NCI-H82 (cell line): ENCODE measurements at regions not wholly inside any gene's neighbourhood (a gene's known extent, or its start where the extent isn't known, plus 50 kb on each side); places are given as distances from the start of the nearest gene placed in this dataset.

Experiments
- DNase-seq: peaks from one replicate; lab custom pipeline; 2025; lab: John Stamatoyannopoulos, UW

DNA sequence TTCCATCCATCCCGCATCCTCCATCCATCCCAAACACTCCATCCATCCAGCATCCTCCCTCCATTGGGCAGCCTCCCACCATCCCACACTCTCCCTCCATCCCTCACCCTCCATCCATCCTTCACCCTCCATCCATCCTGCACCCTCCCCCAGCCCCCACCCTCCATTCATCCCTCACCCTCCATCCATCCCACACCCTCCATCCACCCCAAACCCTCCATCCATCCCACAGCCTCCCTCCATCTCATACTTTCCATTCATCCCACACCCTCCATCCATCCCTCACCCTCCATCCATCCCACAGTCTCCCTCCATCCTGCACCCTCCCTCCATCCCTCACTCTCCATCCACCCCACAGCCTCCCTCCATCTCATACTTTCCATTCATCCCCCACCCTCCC is 60.4 kb downstream of the FOXI2 start:
- DNase-seq, result no peak

DNA sequence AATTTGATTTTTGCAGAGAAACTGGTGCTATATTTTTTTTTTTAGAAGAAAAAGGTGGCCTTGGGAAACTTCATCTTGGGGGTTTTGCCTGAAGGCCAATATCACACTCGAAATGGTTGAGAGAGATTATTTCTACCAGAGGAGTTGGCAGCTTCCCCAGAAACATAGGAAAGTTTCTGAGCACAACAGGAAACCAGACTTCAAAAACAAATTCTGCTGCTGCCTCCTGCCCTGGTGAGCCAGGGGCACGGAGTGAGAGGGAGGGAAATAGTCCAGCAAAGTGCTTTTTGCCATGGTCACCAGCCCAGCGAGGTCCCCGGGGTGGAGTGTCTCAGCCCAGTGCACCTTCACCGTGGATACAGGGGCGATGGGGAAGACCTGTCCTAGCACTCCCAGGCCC is 61.1 kb downstream of the FOXI2 start:
- no peak for DNase-seq

- no peak for DNase-seq
Observed at GRCh38 chr10:127801302-127801701, 64.3 kb downstream of the FOXI2 start.

- no peak for DNase-seq
Observed at GRCh38 chr10:127802531-127803095, 65.6 kb downstream of the FOXI2 start.

- no peak for DNase-seq
Observed at GRCh38 chr10:127804696-127805095, 67.7 kb downstream of the FOXI2 start.

- no peak for DNase-seq
Observed at GRCh38 chr10:127805950-127806349, 69.0 kb downstream of the FOXI2 start.

- no peak for DNase-seq
Observed at GRCh38 chr10:127812041-127812440, 75.1 kb downstream of the FOXI2 start.

DNA sequence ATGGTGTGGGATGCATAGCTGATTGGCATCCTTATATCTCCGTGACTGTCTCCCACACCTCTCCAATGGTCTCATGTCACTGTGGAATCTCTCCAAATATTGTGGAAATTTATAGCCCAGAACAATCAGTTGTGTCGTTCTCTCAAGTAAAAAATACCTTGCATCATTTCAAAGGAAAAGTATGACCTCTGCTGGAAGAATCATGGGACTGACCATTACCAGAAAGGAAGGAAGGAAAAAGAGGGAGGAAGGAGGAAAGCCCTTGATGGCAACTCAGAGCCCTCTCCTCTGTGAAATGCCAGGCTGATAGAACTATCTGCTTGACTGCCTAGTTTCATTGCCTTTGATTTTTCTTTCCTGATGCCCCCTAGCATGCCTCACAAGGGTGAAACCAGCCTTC is 76.3 kb downstream of the FOXI2 start:
- peak; percentile 17 for DNase-seq

DNA sequence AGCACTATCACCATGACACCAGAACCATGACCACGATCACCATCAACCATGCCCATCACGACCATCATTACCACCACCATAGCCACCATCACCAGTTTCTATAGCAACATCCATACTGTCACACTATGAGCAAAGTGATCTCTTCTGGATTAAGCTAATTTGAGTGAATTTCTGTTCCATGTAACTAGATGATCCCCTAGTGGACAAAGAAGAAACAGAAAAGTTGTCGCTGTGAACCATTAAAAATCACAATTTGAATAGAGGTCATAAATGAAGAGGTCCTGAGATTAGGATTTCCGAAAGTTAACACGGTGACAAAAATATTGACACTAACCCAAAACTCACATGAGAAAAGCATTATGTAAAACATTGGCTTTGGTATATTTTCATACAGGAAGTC is 77.6 kb downstream of the CLRN3 start:
- DNase-seq, result no peak

DNA sequence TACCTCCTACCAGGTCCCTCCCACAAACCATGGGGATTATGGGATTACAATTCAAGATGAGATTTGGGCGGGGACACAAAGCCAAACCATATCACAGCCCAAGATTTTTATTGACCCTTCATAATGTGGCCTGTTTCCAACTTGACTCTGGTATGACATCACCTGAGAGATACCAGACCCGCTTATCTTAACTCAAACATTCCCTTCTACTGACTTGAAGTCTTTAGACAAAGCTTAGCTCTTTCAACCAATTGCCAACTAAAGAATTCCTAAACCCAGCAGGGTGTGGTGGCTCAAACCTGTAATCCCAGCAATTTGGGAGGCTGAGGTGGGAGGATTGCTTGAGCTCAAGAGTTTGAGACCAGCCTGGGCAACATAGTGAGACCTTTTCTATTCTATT is 67.9 kb downstream of the CLRN3 start:
- DNase-seq, result peak; percentile 2

DNA sequence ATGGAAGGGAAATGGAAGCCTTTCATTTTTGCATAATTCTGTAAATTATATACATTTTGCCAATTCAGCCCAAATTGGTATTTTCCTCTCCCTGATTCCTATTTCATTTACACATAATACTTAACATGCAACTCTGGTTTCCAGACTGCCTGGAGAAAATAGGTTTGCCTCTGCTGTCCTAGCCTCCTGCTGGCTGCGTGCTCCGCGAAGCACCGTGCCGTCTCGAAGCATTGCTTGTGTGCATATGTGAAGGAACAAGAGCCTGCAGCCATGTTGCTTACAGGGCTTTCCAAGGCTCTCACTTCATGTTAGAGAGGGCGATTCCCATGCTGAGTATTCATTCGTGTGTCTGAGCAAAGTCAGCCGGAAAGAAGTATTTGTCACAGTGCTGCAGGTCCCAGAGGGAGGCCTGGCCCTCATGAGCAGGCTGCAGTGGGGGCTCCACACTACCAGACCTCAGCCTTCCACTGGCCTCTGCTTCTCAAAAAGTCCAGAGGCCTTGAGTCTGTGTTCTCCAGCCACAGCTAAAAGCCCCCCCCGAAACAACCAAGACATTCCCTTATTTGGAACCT is 66.5 kb downstream of the CLRN3 start:
- no peak for DNase-seq

DNA sequence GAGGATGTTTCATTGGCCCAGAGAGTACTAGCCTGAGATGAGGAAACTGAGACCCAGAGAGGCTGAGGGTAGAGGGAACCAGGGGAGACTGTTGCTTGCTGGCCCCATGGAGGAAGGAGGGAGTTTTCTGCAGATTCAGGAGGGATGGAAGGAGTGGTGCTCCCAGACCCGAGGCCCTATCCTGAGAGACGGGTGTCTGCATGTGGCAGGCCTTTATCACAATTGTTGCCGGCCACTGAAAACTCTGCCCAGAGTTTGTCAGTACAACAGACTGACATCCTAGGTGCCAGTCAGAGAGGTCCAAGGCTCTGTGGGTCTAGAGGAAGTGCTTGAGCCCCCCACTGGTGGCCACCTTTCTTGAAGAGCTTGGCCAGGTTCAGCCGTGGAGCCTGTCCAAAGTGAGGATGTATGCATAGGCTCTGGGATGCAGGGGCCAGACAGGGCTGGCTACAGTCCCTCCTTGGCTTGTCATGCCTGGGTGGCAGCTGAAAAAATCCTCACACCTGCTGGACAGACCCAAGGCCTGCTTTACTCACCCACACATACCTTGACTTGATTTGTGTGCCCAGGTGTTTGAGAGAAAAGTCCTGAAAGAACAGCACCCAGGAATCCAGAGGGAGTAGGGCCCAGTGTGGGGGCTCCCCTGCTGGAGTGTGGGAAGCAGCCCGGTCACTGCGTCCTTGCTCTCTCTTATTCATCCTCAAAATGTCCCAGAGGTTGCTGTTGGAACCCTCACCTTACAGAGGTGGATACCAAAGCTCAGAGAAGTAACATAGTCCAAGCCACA is 65.2 kb downstream of the CLRN3 start:
- DNase-seq, result no peak
